Left ventricle myocardium superior (tissue), 1 donor: ENCODE measurements at regions not wholly inside any gene's neighbourhood (a gene's known extent, or its start where the extent isn't known, plus 50 kb on each side); places are given as distances from the start of the nearest gene placed in this dataset.
"Not testable (repeated sequence)": the region's sequence is repeated elsewhere in the genome, so short reads cannot be mapped to it uniquely, and the experiment has no call there.

ENCODE experiments used
- ATAC-seq: fragments of 200-7000 bp; cut with Tn5 transposase; one replicate; pipeline ENCODE4 v1.9.1; 2020; ENCODE audit warnings: mild to moderate bottlenecking, moderate library complexity
- DNase-seq: peaks from one replicate; pipeline ENCODE4 v3.0.0-alpha.2; 2020
- intact Hi-C: fragments of 100-400 bp; cut with micrococcal nuclease; formaldehyde crosslinking; loops from one replicate; pipeline ENCODE4 v1.11.0; 2022
- donor health status: DM: no; HTN: yes; CAD: no; lungs with severe emphysema.

DNA sequence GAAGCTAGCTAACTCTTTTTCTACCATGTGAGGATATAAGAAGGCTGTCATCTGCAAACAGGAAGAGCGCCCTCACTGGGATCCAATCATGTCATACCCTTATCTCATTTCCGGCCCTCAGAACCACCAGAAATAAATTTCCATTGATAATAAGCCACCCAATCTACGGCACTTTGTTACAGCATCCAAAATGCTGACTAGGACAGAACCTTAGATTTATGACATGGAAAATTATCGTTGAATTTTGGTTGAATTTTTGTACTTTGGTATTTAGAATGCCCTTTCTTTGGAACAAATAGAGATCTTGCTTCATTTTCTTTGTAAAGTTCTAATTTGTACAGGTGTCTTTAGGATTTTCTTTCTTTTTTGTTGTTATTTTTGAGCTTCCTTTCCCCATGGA lies 53.3 kb upstream of the CYLC2 start:
- ATAC-seq (no peak), DNase-seq (no peak)
- intact Hi-C loops: no loop called here

GRCh38 chr9:102922526-102922925 lies 72.6 kb upstream of the CYLC2 start:
- ATAC-seq: no peak
- intact Hi-C loops: no loop called here
- no peak for DNase-seq

DNA sequence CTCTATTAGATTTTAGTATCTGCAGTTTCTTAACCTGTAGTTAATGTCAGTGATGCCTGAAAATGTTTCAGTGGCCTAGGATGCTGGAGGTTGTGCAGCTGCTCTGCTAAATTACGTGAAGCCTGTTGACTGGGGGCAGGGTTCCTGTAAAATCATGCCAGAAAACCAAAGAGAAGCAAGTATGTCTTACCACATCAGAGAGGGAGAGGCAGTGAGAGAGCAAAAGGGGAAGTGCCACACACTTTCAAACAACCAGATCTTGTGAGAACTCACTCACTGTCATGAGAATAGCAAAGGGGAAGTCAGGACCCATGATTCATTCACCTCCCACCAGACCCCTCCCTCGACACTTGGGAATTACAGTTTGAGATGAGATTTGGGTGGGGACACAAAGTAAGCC lies 83.9 kb upstream of the CYLC2 start:
- ATAC-seq (no peak), DNase-seq (no peak)
- intact Hi-C loops: no loop called here

- ATAC-seq, DNase-seq, intact Hi-C loops: not testable (repeated sequence)
Observed at GRCh38 chr9:102905795-102906194, 89.3 kb upstream of the CYLC2 start.

GRCh38 chr9:102892025-102892424 lies 103.1 kb upstream of the CYLC2 start:
- ATAC-seq: no peak

DNA sequence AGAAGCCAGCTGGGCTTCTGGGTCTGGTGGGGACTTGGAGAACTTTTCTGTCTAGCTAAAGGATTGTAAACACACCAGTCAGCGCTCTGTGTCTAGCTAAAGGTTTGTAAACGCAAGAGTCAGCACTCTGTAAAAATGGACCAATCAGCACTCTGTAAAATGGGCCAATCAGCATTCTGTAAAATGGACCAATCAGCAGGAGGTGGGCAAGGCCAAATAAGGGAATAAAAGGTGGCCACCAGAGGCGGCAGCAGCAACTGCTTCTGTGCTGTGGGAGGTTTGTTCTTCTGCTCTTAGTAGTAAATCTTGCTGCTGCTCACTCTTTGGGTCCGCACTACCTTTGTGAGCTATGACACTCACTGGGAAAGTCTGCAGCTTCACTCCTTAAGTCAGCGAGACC lies 106.4 kb upstream of the CYLC2 start:
- DNase-seq, ATAC-seq, intact Hi-C loops: not testable (repeated sequence)

More at GRCh38 chr9:102892025-102892424, 103.1 kb upstream of the CYLC2 start:
- no peak for DNase-seq
- intact Hi-C loops: no loop called here

- intact Hi-C loops: no loop called here
- DNase-seq (no peak), ATAC-seq (no peak)
Observed at GRCh38 chr9:102875687-102876086, 119.4 kb upstream of the CYLC2 start.

- DNase-seq (peak; percentile 33), ATAC-seq (peak; percentile 100)
- intact Hi-C loops: no loop called here
Observed at GRCh38 chr9:102867488-102867887, 127.6 kb upstream of the CYLC2 start.

- intact Hi-C loops: no loop called here
- DNase-seq (no peak), ATAC-seq (no peak)
Observed at GRCh38 chr9:102862478-102862877, 132.7 kb upstream of the CYLC2 start.

GRCh38 chr9:102855641-102856040 lies 139.5 kb upstream of the CYLC2 start:
- DNase-seq: no peak
- ATAC-seq: peak; percentile 47
- intact Hi-C loops: no loop called here

GRCh38 chr9:102845827-102846371 lies 149.2 kb upstream of the CYLC2 start:
- intact Hi-C loops: no loop called here
- no peak for DNase-seq

GRCh38 chr9:102844716-102845115 lies 150.4 kb upstream of the CYLC2 start:
- DNase-seq (no peak), ATAC-seq (no peak)
- intact Hi-C loops: no loop called here

More at GRCh38 chr9:102845827-102846371, 149.2 kb upstream of the CYLC2 start:
- no peak for ATAC-seq

DNA sequence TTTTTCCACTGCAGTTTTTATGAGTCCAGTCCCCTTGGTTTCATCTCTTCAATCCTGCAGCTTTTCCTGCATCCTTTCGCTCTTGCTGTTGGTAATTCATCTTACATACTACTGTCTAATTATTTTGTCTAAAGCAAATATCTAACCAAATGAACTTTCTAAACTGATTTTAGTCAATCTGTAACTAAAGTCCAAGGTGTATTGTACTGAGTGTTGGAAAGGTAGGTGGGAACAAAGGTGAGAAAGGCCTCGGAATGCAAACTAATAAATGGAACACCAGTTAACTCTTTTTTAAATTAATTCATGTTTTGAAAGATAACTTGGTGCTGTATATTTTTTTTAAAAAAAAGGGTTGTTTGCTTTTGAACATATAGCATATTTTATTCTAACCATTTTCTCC lies 152.7 kb upstream of the CYLC2 start:
- ATAC-seq: no peak
- DNase-seq: no peak
- intact Hi-C loops: no loop called here

GRCh38 chr9:102841376-102841775 lies 153.8 kb upstream of the CYLC2 start:
- ATAC-seq (no peak), DNase-seq (no peak)
- intact Hi-C loops: no loop called here

DNA sequence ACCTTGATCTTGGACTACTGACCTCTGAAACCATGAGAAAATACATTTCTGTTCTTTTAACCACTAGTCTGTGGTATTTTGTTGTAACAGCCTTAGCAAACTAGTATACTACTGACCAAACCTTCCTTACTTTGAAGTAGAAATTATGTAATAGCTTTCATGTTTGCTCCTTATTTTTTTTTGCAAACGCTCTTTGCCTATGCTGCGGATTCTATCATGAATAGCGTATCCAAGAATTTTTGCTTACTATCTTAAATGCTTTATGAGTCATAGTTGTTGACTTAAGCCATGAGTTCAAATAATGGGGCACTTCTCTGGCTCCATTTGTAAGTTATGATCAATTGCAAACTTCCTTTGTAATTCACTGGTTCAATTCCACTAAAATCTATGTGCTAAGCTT lies 154.8 kb upstream of the CYLC2 start:
- intact Hi-C loops: no loop called here
- ATAC-seq (no peak), DNase-seq (no peak)

- no peak for ATAC-seq
- no peak for DNase-seq
- intact Hi-C loops: no loop called here
Observed at GRCh38 chr9:102832814-102833213, 162.3 kb upstream of the CYLC2 start.

- no peak for ATAC-seq
- no peak for DNase-seq
Observed at GRCh38 chr9:102796244-102796643, 198.9 kb upstream of the CYLC2 start.

GRCh38 chr9:102795532-102795931 lies 199.6 kb upstream of the CYLC2 start:
- ATAC-seq (no peak), DNase-seq (no peak)
- intact Hi-C loops: no loop called here

More at GRCh38 chr9:102796244-102796643, 198.9 kb upstream of the CYLC2 start:
- intact Hi-C loops: no loop called here

GRCh38 chr9:102779356-102779755 lies 215.8 kb upstream of the CYLC2 start:
- DNase-seq (no peak), ATAC-seq (no peak)
- intact Hi-C loops: no loop called here

- ATAC-seq (no peak), DNase-seq (no peak)
- intact Hi-C loops: no loop called here
Observed at GRCh38 chr9:102778746-102779145, 216.4 kb upstream of the CYLC2 start.

DNA sequence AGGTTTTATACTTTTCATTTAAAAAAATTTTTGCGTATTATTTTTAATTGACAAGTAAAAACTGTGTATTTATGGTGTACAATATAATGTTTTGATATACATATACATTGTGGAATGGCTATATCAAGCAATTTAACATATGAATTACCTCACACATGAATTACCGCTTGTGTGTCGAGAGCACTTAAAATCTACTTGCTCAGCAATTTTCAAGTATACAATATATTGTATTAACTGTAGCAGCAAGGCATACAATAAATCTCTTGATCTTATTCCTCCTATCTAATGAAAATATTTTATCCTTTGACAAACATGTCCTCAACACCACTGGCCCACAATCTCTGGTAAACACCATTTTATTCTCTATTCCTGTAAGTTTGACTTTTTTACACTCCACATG lies 224.4 kb upstream of the CYLC2 start:
- intact Hi-C loops: no loop called here
- DNase-seq (no peak), ATAC-seq (no peak)

- DNase-seq (no peak), ATAC-seq (no peak)
- intact Hi-C loops: no loop called here
Observed at GRCh38 chr9:102769307-102769706, 225.8 kb upstream of the CYLC2 start.
